GM18861 (cell line): ENCODE measurements at regions not wholly inside any gene's neighbourhood (a gene's known extent, or its start where the extent isn't known, plus 50 kb on each side); places are given as distances from the start of the nearest gene placed in this dataset.

Experiments
- ATAC-seq: cut with Tn5 transposase; IDR thresholded peaks from one replicate; pipeline ENCODE4 v1.9.1; 2021; ENCODE audit not compliant: unreplicated experiment

- no peak for ATAC-seq
These were observed 222.2 kb downstream of the PPARGC1A start for GRCh38 chr4:23667659-23668058.

- ATAC-seq = no peak
These were observed 229.0 kb downstream of the PPARGC1A start for GRCh38 chr4:23660865-23661264.

GRCh38 chr4:23654791-23655190 is 235.1 kb downstream of the PPARGC1A start:
- ATAC-seq = no peak

- no peak for ATAC-seq
These were observed 240.8 kb downstream of the PPARGC1A start for GRCh38 chr4:23648854-23649596.

GRCh38 chr4:23635468-23635867 is 254.4 kb downstream of the PPARGC1A start:
- no peak for ATAC-seq

- no peak for ATAC-seq
These were observed 258.4 kb downstream of the PPARGC1A start for GRCh38 chr4:23631255-23631950.

- no peak for ATAC-seq
These were observed 259.7 kb downstream of the PPARGC1A start for GRCh38 chr4:23630110-23630509.

- no peak for ATAC-seq
These were observed 260.4 kb downstream of the PPARGC1A start for GRCh38 chr4:23629421-23629820.

GRCh38 chr4:23614284-23614892 is 275.5 kb downstream of the PPARGC1A start:
- peak; percentile 56 for ATAC-seq

GRCh38 chr4:23613782-23614181 is 276.1 kb downstream of the PPARGC1A start:
- ATAC-seq = no peak

GRCh38 chr4:23602720-23603119 is 287.1 kb downstream of the PPARGC1A start:
- ATAC-seq = no peak

GRCh38 chr4:23594125-23594524 is 295.7 kb downstream of the PPARGC1A start:
- ATAC-seq = no peak

- ATAC-seq = no peak
These were observed 299.4 kb downstream of the PPARGC1A start for GRCh38 chr4:23590431-23590830.

GRCh38 chr4:23584024-23584423 is 305.8 kb downstream of the PPARGC1A start:
- ATAC-seq = no peak

GRCh38 chr4:23582671-23583070 is 307.2 kb downstream of the PPARGC1A start:
- ATAC-seq = no peak

GRCh38 chr4:23579166-23579565 is 310.7 kb downstream of the PPARGC1A start:
- no peak for ATAC-seq

GRCh38 chr4:23577398-23577797 is 312.4 kb downstream of the PPARGC1A start:
- ATAC-seq = no peak

GRCh38 chr4:23572382-23572781 is 317.5 kb downstream of the PPARGC1A start:
- ATAC-seq = no peak

- ATAC-seq = no peak
These were observed 322.5 kb downstream of the PPARGC1A start for GRCh38 chr4:23567338-23567737.

GRCh38 chr4:23560748-23561147 is 329.1 kb downstream of the PPARGC1A start:
- ATAC-seq = no peak

GRCh38 chr4:23558101-23558500 is 331.7 kb downstream of the PPARGC1A start:
- no peak for ATAC-seq

GRCh38 chr4:23547601-23548000 is 342.2 kb downstream of the PPARGC1A start:
- ATAC-seq = no peak
